Activated naive CD8-positive, alpha-beta T cell treated with anti-CD3 and anti-CD28 coated beads for 36 hours (primary cell): ENCODE measurements at regions not wholly inside any gene's neighbourhood (a gene's known extent, or its start where the extent isn't known, plus 50 kb on each side); places are given as distances from the start of the nearest gene placed in this dataset.
"Not testable (repeated sequence)": the region's sequence is repeated elsewhere in the genome, so short reads cannot be mapped to it uniquely, and the experiment has no call there.

Experiments
- DNase-seq: peaks from one replicate; pipeline ENCODE4 v3.0.0; 2021
- H3K27ac Mint-ChIP-seq: one replicate; pipeline ENCODE4 v1.8.0; 2022; ENCODE audit warnings: mild to moderate bottlenecking, moderate library complexity, mixed read lengths
- H3K27me3 Mint-ChIP-seq: one replicate; pipeline ENCODE4 v1.8.0; 2022; ENCODE audit warnings: mild to moderate bottlenecking, mixed read lengths
- H3K36me3 Mint-ChIP-seq: one replicate; pipeline ENCODE4 v1.8.0; 2021; ENCODE audit warnings: mild to moderate bottlenecking, mixed read lengths
- H3K4me1 Mint-ChIP-seq: one replicate; pipeline ENCODE4 v1.8.0; 2021; ENCODE audit warnings: mixed read lengths
- H3K4me3 Mint-ChIP-seq: one replicate; pipeline ENCODE4 v1.8.0; 2022; ENCODE audit warnings: mild to moderate bottlenecking, moderate library complexity, mixed read lengths
- H3K9me3 Mint-ChIP-seq: one replicate; pipeline ENCODE4 v1.8.0; 2022; ENCODE audit warnings: mixed read lengths

- H3K27ac Mint-ChIP-seq: no peak overlapping the region
These were observed 114.1 kb downstream of the RAB38 start for GRCh38 chr11:88061111-88061510.

GRCh38 chr11:88059326-88059725 is 115.9 kb downstream of the RAB38 start:
- DNase-seq: no peak
- Mint-ChIP-seq H3K4me3 (no peak overlapping the region), H3K27ac (no peak overlapping the region)

More at GRCh38 chr11:88061111-88061510, 114.1 kb downstream of the RAB38 start:
- H3K36me3 Mint-ChIP-seq: no peaks in the 10 kb centered on the region
- H3K4me3 Mint-ChIP-seq: no peak overlapping the region
- peaks cover 13% of the 10 kb centered on the region for H3K27me3 Mint-ChIP-seq
- no peaks in the 10 kb centered on the region for H3K4me1 Mint-ChIP-seq
- H3K9me3 Mint-ChIP-seq: no peaks in the 10 kb centered on the region
- no peak for DNase-seq

GRCh38 chr11:88051396-88051795 is 123.8 kb downstream of the RAB38 start:
- Mint-ChIP-seq H3K4me1 (no peaks in the 10 kb centered on the region), H3K36me3 (no peaks in the 10 kb centered on the region), H3K27me3 (peaks cover 7% of the 10 kb centered on the region), H3K4me3 (no peak overlapping the region), H3K9me3 (no peaks in the 10 kb centered on the region), H3K27ac (no peak overlapping the region)
- DNase-seq: no peak

More at GRCh38 chr11:88059326-88059725, 115.9 kb downstream of the RAB38 start:
- H3K27me3 Mint-ChIP-seq: peaks cover 14% of the 10 kb centered on the region
- no peaks in the 10 kb centered on the region for H3K9me3 Mint-ChIP-seq
- no peaks in the 10 kb centered on the region for H3K4me1 Mint-ChIP-seq
- no peaks in the 10 kb centered on the region for H3K36me3 Mint-ChIP-seq

GRCh38 chr11:88050247-88050646 is 125.0 kb downstream of the RAB38 start:
- DNase-seq: no peak
- no peaks in the 10 kb centered on the region for H3K9me3 Mint-ChIP-seq
- H3K36me3 Mint-ChIP-seq: no peaks in the 10 kb centered on the region
- no peak overlapping the region for H3K4me3 Mint-ChIP-seq
- H3K4me1 Mint-ChIP-seq: no peaks in the 10 kb centered on the region
- H3K27me3 Mint-ChIP-seq: peaks cover 4% of the 10 kb centered on the region
- H3K27ac Mint-ChIP-seq: no peak overlapping the region

GRCh38 chr11:88045288-88045687 is 130.0 kb downstream of the RAB38 start:
- not testable (repeated sequence) for DNase-seq, H3K9me3 Mint-ChIP-seq, H3K4me3 Mint-ChIP-seq, H3K4me1 Mint-ChIP-seq, H3K36me3 Mint-ChIP-seq, H3K27ac Mint-ChIP-seq
- H3K27me3 Mint-ChIP-seq: peaks cover 11% of the 10 kb centered on the region

- not testable (repeated sequence) for DNase-seq, H3K9me3 Mint-ChIP-seq, H3K4me3 Mint-ChIP-seq, H3K27ac Mint-ChIP-seq, H3K36me3 Mint-ChIP-seq, H3K4me1 Mint-ChIP-seq
- peaks cover 11% of the 10 kb centered on the region for H3K27me3 Mint-ChIP-seq
These were observed 130.6 kb downstream of the RAB38 start for GRCh38 chr11:88044658-88045057.

- Mint-ChIP-seq H3K4me3 (no peak overlapping the region), H3K27ac (no peak overlapping the region), H3K36me3 (no peaks in the 10 kb centered on the region), H3K4me1 (no peaks in the 10 kb centered on the region), H3K9me3 (no peaks in the 10 kb centered on the region), H3K27me3 (peaks cover 11% of the 10 kb centered on the region)
- DNase-seq: no peak
These were observed 132.1 kb downstream of the RAB38 start for GRCh38 chr11:88043149-88043548.

GRCh38 chr11:88042647-88043046 is 132.6 kb downstream of the RAB38 start:
- Mint-ChIP-seq H3K36me3 (no peaks in the 10 kb centered on the region), H3K4me3 (no peak overlapping the region), H3K27me3 (peaks cover 11% of the 10 kb centered on the region), H3K4me1 (no peaks in the 10 kb centered on the region), H3K27ac (no peak overlapping the region), H3K9me3 (no peaks in the 10 kb centered on the region)
- DNase-seq: no peak

- peaks cover 11% of the 10 kb centered on the region for H3K27me3 Mint-ChIP-seq
- no peak overlapping the region for H3K4me3 Mint-ChIP-seq
- no peaks in the 10 kb centered on the region for H3K9me3 Mint-ChIP-seq
- no peaks in the 10 kb centered on the region for H3K4me1 Mint-ChIP-seq
- no peak overlapping the region for H3K27ac Mint-ChIP-seq
- DNase-seq: no peak
- H3K36me3 Mint-ChIP-seq: no peaks in the 10 kb centered on the region
These were observed 133.0 kb downstream of the RAB38 start for GRCh38 chr11:88042238-88042637.

- Mint-ChIP-seq H3K4me1 (no peaks in the 10 kb centered on the region), H3K4me3 (no peak overlapping the region), H3K27me3 (peaks cover 11% of the 10 kb centered on the region), H3K36me3 (no peaks in the 10 kb centered on the region), H3K9me3 (no peaks in the 10 kb centered on the region), H3K27ac (no peak overlapping the region)
- no peak for DNase-seq
These were observed 133.6 kb downstream of the RAB38 start for GRCh38 chr11:88041679-88042078.

GRCh38 chr11:88040148-88040496 is 135.1 kb downstream of the RAB38 start:
- Mint-ChIP-seq H3K4me3 (no peak overlapping the region), H3K9me3 (no peaks in the 10 kb centered on the region), H3K27ac (no peak overlapping the region), H3K27me3 (peaks cover 11% of the 10 kb centered on the region), H3K4me1 (no peaks in the 10 kb centered on the region), H3K36me3 (no peaks in the 10 kb centered on the region)
- DNase-seq: no peak

- H3K27ac Mint-ChIP-seq: no peak overlapping the region
- no peak overlapping the region for H3K4me3 Mint-ChIP-seq
- H3K9me3 Mint-ChIP-seq: no peaks in the 10 kb centered on the region
- H3K4me1 Mint-ChIP-seq: no peaks in the 10 kb centered on the region
- H3K36me3 Mint-ChIP-seq: no peaks in the 10 kb centered on the region
- H3K27me3 Mint-ChIP-seq: peaks cover 11% of the 10 kb centered on the region
- no peak for DNase-seq
These were observed 135.6 kb downstream of the RAB38 start for GRCh38 chr11:88039476-88040147.

- Mint-ChIP-seq H3K4me1 (no peaks in the 10 kb centered on the region), H3K4me3 (no peak overlapping the region), H3K27ac (no peak overlapping the region), H3K9me3 (peaks cover 3% of the 10 kb centered on the region), H3K27me3 (peaks cover 11% of the 10 kb centered on the region), H3K36me3 (no peaks in the 10 kb centered on the region)
- DNase-seq: no peak
These were observed 137.2 kb downstream of the RAB38 start for GRCh38 chr11:88038063-88038462.

- Mint-ChIP-seq H3K36me3 (no peaks in the 10 kb centered on the region), H3K9me3 (peaks cover 3% of the 10 kb centered on the region), H3K27ac (no peak overlapping the region), H3K4me3 (no peak overlapping the region), H3K4me1 (no peaks in the 10 kb centered on the region), H3K27me3 (peaks cover 7% of the 10 kb centered on the region)
- DNase-seq: no peak
These were observed 138.5 kb downstream of the RAB38 start for GRCh38 chr11:88036701-88037100.

GRCh38 chr11:88035271-88035670 is 140.0 kb downstream of the RAB38 start:
- Mint-ChIP-seq H3K4me1 (no peaks in the 10 kb centered on the region), H3K4me3 (no peak overlapping the region)

GRCh38 chr11:88017666-88018065 is 157.6 kb downstream of the RAB38 start:
- H3K36me3 Mint-ChIP-seq: no peaks in the 10 kb centered on the region
- DNase-seq: no peak
- no peaks in the 10 kb centered on the region for H3K9me3 Mint-ChIP-seq
- H3K27me3 Mint-ChIP-seq: peaks cover 8% of the 10 kb centered on the region
- H3K4me3 Mint-ChIP-seq: no peak overlapping the region
- no peaks in the 10 kb centered on the region for H3K4me1 Mint-ChIP-seq
- no peak overlapping the region for H3K27ac Mint-ChIP-seq

More at GRCh38 chr11:88035271-88035670, 140.0 kb downstream of the RAB38 start:
- H3K9me3 Mint-ChIP-seq: peaks cover 4% of the 10 kb centered on the region
- no peak for DNase-seq
- H3K27ac Mint-ChIP-seq: no peak overlapping the region
- no peaks in the 10 kb centered on the region for H3K27me3 Mint-ChIP-seq
- H3K36me3 Mint-ChIP-seq: no peaks in the 10 kb centered on the region
